ENCODE measurements at regions not wholly inside any gene's neighbourhood (a gene's known extent, or its start where the extent isn't known, plus 50 kb on each side); places are given as distances from the start of the nearest gene placed in this dataset.
"Not testable (repeated sequence)": the region's sequence is repeated elsewhere in the genome, so short reads cannot be mapped to it uniquely, and the experiment has no call there.

DNA sequence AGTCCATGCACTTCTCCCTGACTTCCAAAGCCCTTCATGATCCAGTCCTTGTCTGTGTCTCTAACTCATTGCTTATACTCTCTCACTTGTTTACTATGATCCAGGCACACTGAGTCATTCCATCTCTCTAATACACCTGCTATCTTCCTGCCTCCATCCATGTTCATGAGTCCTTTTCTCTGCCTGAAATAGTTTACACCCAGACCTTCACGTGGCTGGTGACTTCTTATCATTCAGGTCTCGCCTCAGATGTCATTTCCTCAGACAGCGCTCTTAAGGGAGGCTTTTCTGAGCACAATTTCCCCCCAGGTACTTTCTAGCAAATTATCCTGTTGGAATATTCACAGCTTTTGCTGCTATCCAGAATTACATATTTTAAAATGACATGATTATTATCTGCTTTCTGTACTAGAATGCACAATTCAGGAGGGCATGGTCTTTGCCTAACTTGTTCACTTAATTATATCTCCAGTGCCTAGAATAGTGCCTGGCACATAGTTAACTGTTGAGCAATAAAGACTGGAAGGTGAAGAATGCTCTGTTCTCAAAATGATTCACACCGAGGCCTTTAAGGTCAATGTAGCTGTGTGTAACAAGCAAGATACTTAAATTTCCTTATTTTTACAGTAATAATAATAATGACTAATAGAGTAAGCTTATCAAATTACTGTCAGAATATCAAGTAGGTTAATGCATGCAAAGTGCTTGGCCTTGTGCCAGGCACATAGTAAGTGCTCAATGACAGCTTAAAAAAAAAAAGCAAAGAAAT lies 183.7 kb upstream of the SPRY2 start:
- DNase-seq (ENCODE audit: low read depth in 1 of 2, low spot score in 1 of 2): no peak
- no peak for TF ChIP-seq JUND (IDR thresholded peaks at IDR 0.05; ENCODE audit: low read depth)
- in situ Hi-C loops (cut with HindIII; ENCODE audit: low pct_unique_long_range_greater_than_20kb, low sequenced_read_pairs): no loop called here

DNA sequence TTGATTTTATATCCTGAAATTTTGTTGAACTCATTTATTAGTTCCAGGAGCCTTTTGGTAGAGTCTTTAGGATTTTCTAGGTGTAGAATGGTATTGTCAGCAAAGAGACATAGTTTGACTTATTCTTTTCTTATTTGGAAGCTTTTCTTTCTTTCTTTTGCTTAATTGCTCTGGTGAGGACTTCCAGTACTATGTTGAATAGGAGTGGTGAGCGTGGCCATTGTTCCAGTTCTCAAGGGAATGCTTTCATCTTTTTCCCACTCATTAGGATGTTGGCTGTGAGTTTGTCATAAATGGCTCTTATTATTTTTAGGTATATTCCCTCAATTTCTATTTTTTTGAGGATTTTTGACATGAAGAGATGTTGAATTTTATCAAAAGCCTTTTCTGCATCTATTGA lies 182.2 kb upstream of the SPRY2 start:
- TF ChIP-seq JUND (IDR thresholded peaks at IDR 0.05; ENCODE audit: low read depth): no peak
- in situ Hi-C loops (cut with HindIII; ENCODE audit: low pct_unique_long_range_greater_than_20kb, low sequenced_read_pairs): no loop called here
- DNase-seq (ENCODE audit: low read depth in 1 of 2, low spot score in 1 of 2): no peak

DNA sequence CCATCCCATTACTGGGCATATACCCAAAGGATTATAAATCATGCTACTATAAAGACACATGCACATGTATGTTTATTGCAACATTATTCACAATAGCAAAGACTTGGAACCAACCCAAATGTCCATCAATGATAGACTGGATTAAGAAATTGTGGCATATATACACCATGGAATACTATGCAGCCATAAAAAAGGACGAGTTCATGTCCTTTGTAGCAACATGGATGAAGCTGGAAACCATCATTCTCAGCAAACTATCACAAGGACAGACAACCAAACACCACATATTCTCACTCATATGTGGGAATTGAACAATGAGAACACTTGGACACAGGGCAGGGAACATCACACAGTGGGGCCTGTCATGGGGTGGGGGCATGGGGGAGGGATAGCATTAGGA lies 181.5 kb upstream of the SPRY2 start:
- in situ Hi-C loops (cut with HindIII; ENCODE audit: low pct_unique_long_range_greater_than_20kb, low sequenced_read_pairs): not testable (repeated sequence)

DNA sequence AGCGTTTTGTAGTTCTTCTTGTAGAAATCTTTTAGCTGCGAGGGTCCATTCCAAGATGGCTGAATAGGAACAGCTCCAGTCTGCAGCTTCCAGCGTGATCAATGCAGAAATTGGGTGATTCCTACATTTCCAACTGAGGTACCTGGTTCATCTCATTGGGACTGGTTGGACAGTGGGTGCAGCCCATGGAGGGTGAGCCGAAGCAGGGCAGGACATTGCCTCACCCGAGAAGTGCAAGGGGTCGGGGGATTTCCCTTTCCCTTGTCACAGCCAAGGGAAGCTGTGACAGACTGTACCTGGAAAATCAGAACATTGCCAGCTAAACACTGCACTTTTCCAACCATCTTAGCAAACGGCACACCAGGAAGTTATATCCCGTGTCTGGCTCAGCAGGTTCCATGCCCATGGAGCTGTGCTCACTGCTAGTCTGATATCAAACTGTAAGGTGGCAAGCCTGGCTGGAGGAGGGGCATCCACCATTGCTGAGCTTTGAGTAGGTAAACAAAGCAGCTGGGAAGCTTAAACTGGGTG lies 176.0 kb upstream of the SPRY2 start:
- in situ Hi-C loops (cut with HindIII; ENCODE audit: low pct_unique_long_range_greater_than_20kb, low sequenced_read_pairs): no loop called here
- TF ChIP-seq JUND (IDR thresholded peaks at IDR 0.05; ENCODE audit: low read depth): no peak
- no peak for DNase-seq (ENCODE audit: low read depth in 1 of 2, low spot score in 1 of 2)

More for the DNA sequence above, 181.5 kb upstream of the SPRY2 start:
- not testable (repeated sequence) for DNase-seq (ENCODE audit: low read depth in 1 of 2, low spot score in 1 of 2)

DNA sequence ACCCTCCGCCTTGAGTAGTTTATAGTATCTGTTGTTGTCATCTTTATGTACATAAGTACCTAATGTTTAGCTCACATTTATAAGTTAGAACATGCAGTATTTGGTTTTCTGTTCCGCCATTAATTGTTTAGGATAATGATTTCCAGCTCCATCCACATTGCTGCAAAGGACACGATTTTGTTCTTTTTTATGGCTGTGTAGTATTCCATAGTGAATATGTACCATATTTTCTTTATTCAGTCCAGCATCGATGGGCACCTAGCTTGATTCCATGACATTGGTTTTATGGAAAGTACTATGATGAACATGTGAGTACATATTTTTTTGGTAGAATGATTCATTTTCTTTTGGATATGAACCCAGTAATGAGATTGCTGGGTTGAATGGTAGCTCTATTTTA lies 174.4 kb upstream of the SPRY2 start:
- no peak for TF ChIP-seq JUND (IDR thresholded peaks at IDR 0.05; ENCODE audit: low read depth)
- in situ Hi-C loops (cut with HindIII; ENCODE audit: low pct_unique_long_range_greater_than_20kb, low sequenced_read_pairs): no loop called here
- no peak for DNase-seq (ENCODE audit: low read depth in 1 of 2, low spot score in 1 of 2)

DNA sequence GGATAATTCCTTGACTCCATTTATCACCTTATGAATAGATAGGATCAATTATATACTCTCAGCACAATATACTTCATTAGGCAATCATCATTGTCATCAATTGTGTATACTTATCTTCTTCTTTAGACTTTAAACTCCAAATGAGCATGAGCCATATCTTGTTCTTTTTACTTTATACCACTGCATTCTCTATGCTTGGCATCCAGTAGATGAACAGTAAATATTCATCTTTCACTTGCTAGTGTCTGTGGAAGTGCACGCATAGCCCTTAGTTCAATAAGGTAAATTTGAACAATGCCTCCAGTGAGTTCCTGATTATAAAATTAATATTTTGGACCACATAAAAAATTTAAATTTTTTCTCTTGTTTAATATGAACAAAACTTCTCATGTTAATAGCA lies 172.3 kb upstream of the SPRY2 start:
- no peak for TF ChIP-seq JUND (IDR thresholded peaks at IDR 0.05; ENCODE audit: low read depth)
- in situ Hi-C loops (cut with HindIII; ENCODE audit: low pct_unique_long_range_greater_than_20kb, low sequenced_read_pairs): no loop called here
- DNase-seq (ENCODE audit: low read depth in 1 of 2, low spot score in 1 of 2): no peak

DNA sequence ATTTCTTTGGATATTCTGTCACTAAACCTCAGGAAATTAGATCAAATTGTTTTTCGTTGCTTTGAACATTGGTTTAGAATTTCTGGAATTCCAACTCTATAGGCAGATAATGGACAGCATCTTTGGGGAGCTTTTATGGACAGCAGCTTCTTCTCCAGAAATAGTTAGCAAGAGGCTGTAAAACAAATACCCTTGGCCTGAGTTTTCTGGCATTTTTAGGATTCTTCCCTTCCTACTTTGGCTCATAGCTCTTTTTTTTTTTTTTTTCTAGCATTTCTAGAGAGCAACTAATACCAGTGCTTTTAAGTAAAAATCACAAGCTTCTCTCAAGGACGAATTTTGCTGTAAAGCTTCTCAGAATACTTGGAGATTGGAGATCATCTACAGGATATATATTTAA lies 169.8 kb upstream of the SPRY2 start:
- in situ Hi-C loops (cut with HindIII; ENCODE audit: low pct_unique_long_range_greater_than_20kb, low sequenced_read_pairs): no loop called here
- DNase-seq (ENCODE audit: low read depth in 1 of 2, low spot score in 1 of 2): no peak
- TF ChIP-seq JUND (IDR thresholded peaks at IDR 0.05; ENCODE audit: low read depth): no peak

DNA sequence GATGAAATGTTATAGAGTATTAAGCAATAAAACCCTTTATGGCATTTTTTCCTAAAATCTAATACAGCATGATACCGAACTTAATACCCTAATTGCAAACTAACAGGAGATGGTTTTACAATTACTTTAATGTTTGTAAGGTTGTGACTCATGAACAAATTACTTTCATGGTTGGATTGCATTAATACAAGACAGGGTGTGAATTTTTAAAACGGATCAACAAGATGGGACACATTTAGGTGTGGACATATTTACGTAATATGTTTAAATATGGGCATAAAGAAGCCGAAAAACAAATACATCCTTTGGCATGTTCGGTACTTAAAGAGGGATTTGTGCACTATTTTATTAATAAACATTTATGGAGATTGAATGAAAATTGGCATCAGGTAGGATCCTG lies 168.3 kb upstream of the SPRY2 start:
- DNase-seq (ENCODE audit: low read depth in 1 of 2, low spot score in 1 of 2): no peak

DNA sequence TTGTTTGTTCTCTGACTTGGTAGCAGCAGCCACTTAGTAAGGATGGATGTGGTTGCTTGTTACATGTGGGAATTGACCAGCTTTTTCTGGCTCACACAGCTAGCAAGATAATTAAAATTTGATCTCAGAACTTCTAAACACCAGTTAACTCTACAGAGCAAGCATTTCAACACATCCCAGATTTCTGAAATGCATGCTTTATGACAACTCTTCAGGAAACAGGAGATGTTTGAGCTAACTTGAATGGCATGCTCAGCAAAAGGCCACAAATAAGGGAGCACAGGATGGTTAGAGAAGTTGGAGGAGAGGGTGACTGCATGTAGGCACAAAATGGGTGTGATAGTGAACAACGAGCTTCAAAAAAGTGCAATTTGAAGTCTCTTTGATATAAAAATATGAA lies 167.1 kb upstream of the SPRY2 start:
- TF ChIP-seq JUND (IDR thresholded peaks at IDR 0.05; ENCODE audit: low read depth): no peak
- DNase-seq (ENCODE audit: low read depth in 1 of 2, low spot score in 1 of 2): no peak
- in situ Hi-C loops (cut with HindIII; ENCODE audit: low pct_unique_long_range_greater_than_20kb, low sequenced_read_pairs): no loop called here

More for the DNA sequence above, 168.3 kb upstream of the SPRY2 start:
- TF ChIP-seq JUND (IDR thresholded peaks at IDR 0.05; ENCODE audit: low read depth): no peak
- in situ Hi-C loops (cut with HindIII; ENCODE audit: low pct_unique_long_range_greater_than_20kb, low sequenced_read_pairs): no loop called here

DNA sequence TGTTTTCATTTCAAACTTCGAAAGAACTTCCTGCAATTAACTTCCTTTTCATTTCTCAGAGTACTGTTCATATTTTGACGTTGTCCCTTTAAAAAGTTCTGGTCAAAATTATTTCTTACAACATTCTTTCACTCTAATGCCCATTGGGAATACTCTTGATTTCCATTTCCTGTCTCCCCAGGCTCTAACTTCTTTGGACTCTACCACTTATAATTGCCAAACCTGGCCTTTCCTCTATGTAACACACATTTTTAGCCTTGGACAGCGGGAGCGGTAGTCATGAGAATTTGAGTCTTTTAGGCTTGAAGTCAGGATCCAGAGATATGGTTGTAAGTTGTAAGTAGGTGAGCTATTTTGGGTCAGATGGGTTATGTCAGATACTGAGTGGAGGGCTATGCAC lies 163.5 kb upstream of the SPRY2 start:
- in situ Hi-C loops (cut with HindIII; ENCODE audit: low pct_unique_long_range_greater_than_20kb, low sequenced_read_pairs): no loop called here

DNA sequence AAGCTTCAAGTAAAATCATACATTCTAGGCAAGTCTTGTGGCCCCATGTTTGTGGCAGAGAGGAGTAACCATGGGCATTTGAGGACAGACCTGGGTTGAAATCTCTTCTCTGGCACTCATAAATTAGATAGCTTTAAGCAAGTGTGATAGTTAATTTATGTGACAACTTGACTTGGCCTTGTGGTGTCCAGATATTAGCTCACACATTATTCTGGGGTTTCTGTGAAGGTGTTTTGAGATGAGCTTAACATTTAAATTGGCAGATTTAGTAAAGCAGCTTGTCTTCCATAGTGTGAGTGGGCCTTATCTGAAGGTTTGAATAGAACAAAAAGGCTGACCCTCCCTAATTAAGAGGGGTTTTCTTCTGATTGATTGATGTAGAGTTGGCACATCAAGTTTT lies 161.4 kb upstream of the SPRY2 start:
- DNase-seq (ENCODE audit: low read depth in 1 of 2, low spot score in 1 of 2): no peak
- no peak for TF ChIP-seq JUND (IDR thresholded peaks at IDR 0.05; ENCODE audit: low read depth)
- in situ Hi-C loops (cut with HindIII; ENCODE audit: low pct_unique_long_range_greater_than_20kb, low sequenced_read_pairs): no loop called here

More for the DNA sequence above, 163.5 kb upstream of the SPRY2 start:
- TF ChIP-seq JUND (IDR thresholded peaks at IDR 0.05; ENCODE audit: low read depth): no peak
- no peak for DNase-seq (ENCODE audit: low read depth in 1 of 2, low spot score in 1 of 2)

DNA sequence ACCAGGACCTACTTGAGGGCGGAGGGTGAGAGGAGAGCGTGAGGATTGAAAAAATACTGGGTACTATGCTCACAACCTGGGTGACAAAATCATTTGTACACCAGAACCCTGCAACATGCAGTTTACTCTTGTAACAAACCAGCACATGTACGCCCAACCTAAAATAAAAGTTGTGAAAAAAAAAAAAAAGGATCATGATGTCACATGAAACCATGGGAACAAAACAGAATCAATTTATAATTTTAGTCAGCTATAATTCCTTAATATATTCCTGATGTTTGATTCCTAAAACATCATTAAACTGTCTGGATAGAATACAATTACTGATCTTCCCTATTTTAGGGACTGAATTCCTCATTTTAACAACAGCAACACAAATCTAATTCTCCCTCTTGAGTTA lies 160.6 kb upstream of the SPRY2 start:
- no peak for TF ChIP-seq JUND (IDR thresholded peaks at IDR 0.05; ENCODE audit: low read depth)
- in situ Hi-C loops (cut with HindIII; ENCODE audit: low pct_unique_long_range_greater_than_20kb, low sequenced_read_pairs): no loop called here
- no peak for DNase-seq (ENCODE audit: low read depth in 1 of 2, low spot score in 1 of 2)

DNA sequence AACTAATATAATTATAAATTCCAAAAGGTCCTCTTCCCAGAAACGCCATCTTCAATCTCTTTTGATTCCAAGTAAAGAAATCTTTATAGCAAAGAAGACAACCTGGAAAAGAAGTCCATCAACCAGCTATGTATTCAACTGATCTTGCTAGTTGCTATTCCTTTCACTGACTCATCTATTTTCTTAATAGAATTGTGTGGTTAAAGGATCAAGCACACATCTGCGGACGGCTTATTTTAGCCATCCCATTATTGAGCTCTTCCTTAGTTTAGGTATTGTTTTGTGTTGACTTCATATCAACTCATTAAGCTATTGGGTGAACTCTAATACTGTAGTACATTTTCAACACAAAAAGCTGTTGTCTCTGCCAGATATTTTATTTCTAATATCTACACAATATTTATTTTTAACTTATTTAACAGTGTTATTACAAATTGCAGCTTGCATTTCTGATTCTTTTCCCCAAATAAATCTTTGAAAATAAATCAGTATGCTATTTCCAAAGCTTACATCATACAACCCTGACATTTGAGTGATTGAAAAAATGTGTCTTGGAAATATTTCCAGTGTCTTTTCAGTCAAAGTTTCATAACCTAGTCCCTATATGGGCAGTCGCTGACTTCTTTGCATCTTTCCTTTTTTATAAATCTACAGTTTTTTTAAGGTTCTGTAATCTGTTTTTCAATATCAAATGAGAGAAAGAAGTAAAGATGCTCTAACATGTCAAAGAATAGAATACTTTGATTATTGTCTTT lies 158.8 kb upstream of the SPRY2 start:
- DNase-seq (ENCODE audit: low read depth in 1 of 2, low spot score in 1 of 2): no peak
- in situ Hi-C loops (cut with HindIII; ENCODE audit: low pct_unique_long_range_greater_than_20kb, low sequenced_read_pairs): no loop called here
- TF ChIP-seq JUND (IDR thresholded peaks at IDR 0.05; ENCODE audit: low read depth): no peak

All from T47D (cell line).